BE2C (cell line): ENCODE measurements at regions not wholly inside any gene's neighbourhood (a gene's known extent, or its start where the extent isn't known, plus 50 kb on each side); places are given as distances from the start of the nearest gene placed in this dataset.

Experiments used
- DNase-seq: peaks from one replicate; pipeline ENCODE4 v3.0.0-alpha.2; 2020
- H3K27me3 ChIP-seq: fragments of 250-450 bp; sonication (Bioruptor Pico); 2 replicates; pipeline ENCODE4 v1.5.1; 2020; ENCODE audit warnings: mild to moderate bottlenecking
- H3K36me3 ChIP-seq: fragments of 250-450 bp; sonication (Bioruptor Pico); 2 replicates; pipeline ENCODE4 v1.5.1; 2020; ENCODE audit warnings: mild to moderate bottlenecking
- H3K4me1 ChIP-seq: fragments of 250-450 bp; sonication (Bioruptor Pico); 2 replicates; pipeline ENCODE4 v1.5.1; 2020
- H3K4me3 ChIP-seq: 2 replicates; pipeline ENCODE4 v1.5.1; 2011; ENCODE audit warnings: low read depth, low read length
- H3K9me3 ChIP-seq: fragments of 250-450 bp; sonication (Bioruptor Pico); 2 replicates; pipeline ENCODE4 v1.5.1; 2020
- TF ChIP-seq, protein P1 (sequence below): IDR thresholded peaks from 2 replicates; pipeline ENCODE4 v1.5.1; 2012; ENCODE audit warnings: mild to moderate bottlenecking, low read depth, low read length

DNA sequence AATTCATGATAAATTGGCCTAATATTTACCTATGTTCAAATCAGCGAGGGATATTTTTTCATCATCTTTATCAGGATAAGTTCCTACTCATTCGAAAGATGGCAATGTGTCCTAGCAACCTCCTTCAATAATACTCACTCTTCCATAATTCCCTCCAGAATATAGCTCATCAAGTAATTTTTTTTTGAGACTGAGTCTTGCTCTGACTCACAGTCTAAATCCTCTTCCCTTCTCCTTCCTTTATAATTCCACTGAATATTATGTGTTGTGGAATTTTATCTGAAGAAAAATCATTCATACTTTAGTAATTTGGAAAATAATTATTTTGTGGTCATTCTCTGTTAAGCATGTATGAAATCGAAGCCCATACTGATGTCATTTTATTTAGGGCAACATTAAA, 663.8 kb downstream of the FLRT2 start:
- DNase-seq = no peak
- H3K4me1 ChIP-seq = peaks cover 2% of the 10 kb centered on the region; the same call in 1 of the 2 replicates
- no peaks in the 10 kb centered on the region for H3K36me3 ChIP-seq
- no peaks in the 10 kb centered on the region for H3K27me3 ChIP-seq
- no peak overlapping the region for H3K4me3 ChIP-seq
- TF ChIP-seq, protein P1, sequence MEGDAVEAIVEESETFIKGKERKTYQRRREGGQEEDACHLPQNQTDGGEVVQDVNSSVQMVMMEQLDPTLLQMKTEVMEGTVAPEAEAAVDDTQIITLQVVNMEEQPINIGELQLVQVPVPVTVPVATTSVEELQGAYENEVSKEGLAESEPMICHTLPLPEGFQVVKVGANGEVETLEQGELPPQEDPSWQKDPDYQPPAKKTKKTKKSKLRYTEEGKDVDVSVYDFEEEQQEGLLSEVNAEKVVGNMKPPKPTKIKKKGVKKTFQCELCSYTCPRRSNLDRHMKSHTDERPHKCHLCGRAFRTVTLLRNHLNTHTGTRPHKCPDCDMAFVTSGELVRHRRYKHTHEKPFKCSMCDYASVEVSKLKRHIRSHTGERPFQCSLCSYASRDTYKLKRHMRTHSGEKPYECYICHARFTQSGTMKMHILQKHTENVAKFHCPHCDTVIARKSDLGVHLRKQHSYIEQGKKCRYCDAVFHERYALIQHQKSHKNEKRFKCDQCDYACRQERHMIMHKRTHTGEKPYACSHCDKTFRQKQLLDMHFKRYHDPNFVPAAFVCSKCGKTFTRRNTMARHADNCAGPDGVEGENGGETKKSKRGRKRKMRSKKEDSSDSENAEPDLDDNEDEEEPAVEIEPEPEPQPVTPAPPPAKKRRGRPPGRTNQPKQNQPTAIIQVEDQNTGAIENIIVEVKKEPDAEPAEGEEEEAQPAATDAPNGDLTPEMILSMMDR = no peak
- peaks cover 2% of the 10 kb centered on the region; the same call in 1 of the 2 replicates for H3K9me3 ChIP-seq

- TF ChIP-seq, protein P1 = no peak
- no peaks in the 10 kb centered on the region for H3K4me1 ChIP-seq
- H3K36me3 ChIP-seq = no peaks in the 10 kb centered on the region
- no peaks in the 10 kb centered on the region for H3K27me3 ChIP-seq
- DNase-seq = no peak
- no peaks in the 10 kb centered on the region for H3K9me3 ChIP-seq
- no peak overlapping the region for H3K4me3 ChIP-seq
Measured at GRCh38 chr14:86179980-86180379, 650.0 kb downstream of the FLRT2 start.

DNA sequence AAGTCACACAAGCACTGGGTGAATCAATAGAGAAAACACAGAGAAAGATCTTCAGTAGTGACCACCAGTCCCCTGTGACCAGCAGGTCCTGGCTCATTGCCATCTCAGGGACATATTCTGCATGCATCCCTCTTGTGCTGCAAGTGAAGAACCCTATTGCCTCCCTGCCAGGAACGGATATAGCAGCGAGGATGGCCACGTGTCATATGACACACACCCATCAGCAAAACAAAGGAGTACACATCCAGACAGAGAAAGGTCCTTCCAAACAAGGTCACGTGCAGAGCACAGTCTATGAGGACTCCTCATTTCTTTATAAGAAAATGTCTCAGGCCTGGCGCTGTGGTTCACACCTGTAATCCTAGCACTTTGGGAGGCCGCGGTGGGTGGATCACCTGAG, 638.4 kb downstream of the FLRT2 start:
- TF ChIP-seq, protein P1 = no peak
- peak; percentile 10 for DNase-seq
- Histone ChIP-seq H3K4me1 (peaks cover 3% of the 10 kb centered on the region; the same call in 1 of the 2 replicates), H3K9me3 (no peaks in the 10 kb centered on the region), H3K36me3 (no peaks in the 10 kb centered on the region), H3K4me3 (no peak overlapping the region), H3K27me3 (no peaks in the 10 kb centered on the region)

DNA sequence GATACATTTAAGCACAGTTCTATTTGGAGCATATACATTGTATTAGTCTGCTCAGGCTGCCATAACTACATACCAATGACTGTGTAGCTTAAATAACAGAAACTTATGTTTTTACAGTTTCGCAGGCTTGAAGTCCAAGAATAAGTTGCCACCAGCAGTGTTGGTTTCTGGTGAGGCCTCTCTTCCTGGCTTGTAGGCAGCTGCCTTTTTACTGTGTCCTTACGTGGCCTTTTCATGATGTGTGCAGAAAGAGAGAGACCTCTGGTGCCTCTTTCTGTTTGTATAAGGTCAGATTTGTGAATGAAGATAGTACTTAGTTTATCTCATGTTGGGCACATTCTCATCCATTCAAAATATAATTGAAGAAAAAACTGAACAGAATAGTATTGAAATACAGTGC, 636.6 kb downstream of the FLRT2 start:
- Histone ChIP-seq H3K4me1 (peaks cover 3% of the 10 kb centered on the region; the same call in 1 of the 2 replicates), H3K36me3 (no peaks in the 10 kb centered on the region), H3K27me3 (no peaks in the 10 kb centered on the region), H3K4me3 (no peak overlapping the region), H3K9me3 (no peaks in the 10 kb centered on the region)
- TF ChIP-seq, protein P1 = no peak
- DNase-seq = peak; percentile 7

- no peak overlapping the region for H3K4me3 ChIP-seq
- H3K27me3 ChIP-seq = no peaks in the 10 kb centered on the region
- no peak for DNase-seq
- no peaks in the 10 kb centered on the region for H3K4me1 ChIP-seq
- H3K9me3 ChIP-seq = no peaks in the 10 kb centered on the region
- no peaks in the 10 kb centered on the region for H3K36me3 ChIP-seq
- TF ChIP-seq, protein P1 = peak; percentile 59
Measured at GRCh38 chr14:86153480-86153879, 623.5 kb downstream of the FLRT2 start.

GRCh38 chr14:86143248-86143647, 613.3 kb downstream of the FLRT2 start:
- H3K4me1 ChIP-seq = no peaks in the 10 kb centered on the region
- no peaks in the 10 kb centered on the region for H3K36me3 ChIP-seq
- TF ChIP-seq, protein P1 = no peak
- H3K9me3 ChIP-seq = no peaks in the 10 kb centered on the region
- H3K4me3 ChIP-seq = no peak overlapping the region
- H3K27me3 ChIP-seq = no peaks in the 10 kb centered on the region
- no peak for DNase-seq
